NCI-H1048 (cell line): ENCODE measurements at regions not wholly inside any gene's neighbourhood (a gene's known extent, or its start where the extent isn't known, plus 50 kb on each side); places are given as distances from the start of the nearest gene placed in this dataset.
"Not testable (repeated sequence)": the region's sequence is repeated elsewhere in the genome, so short reads cannot be mapped to it uniquely, and the experiment has no call there.

Experiments
- DNase-seq: peaks from one replicate; lab custom pipeline; 2025; lab: John Stamatoyannopoulos, UW

GRCh38 chr4:25981749-25982148 lies 67.7 kb downstream of the SMIM20 start:
- DNase-seq = no peak

- DNase-seq = no peak
Measured at GRCh38 chr4:25982962-25983361, 68.9 kb downstream of the SMIM20 start.

- no peak for DNase-seq
Measured at GRCh38 chr4:25984266-25984665, 70.2 kb downstream of the SMIM20 start.

GRCh38 chr4:25984796-25985195 lies 70.8 kb downstream of the SMIM20 start:
- no peak for DNase-seq

GRCh38 chr4:25986807-25987206 lies 72.8 kb downstream of the SMIM20 start:
- no peak for DNase-seq

- no peak for DNase-seq
Measured at GRCh38 chr4:25991340-25991739, 77.3 kb downstream of the SMIM20 start.

GRCh38 chr4:25993395-25994185 lies 79.6 kb downstream of the SMIM20 start:
- DNase-seq = no peak

GRCh38 chr4:25994577-25994976 lies 80.6 kb downstream of the SMIM20 start:
- DNase-seq = not testable (repeated sequence)

GRCh38 chr4:26000274-26000950 lies 86.4 kb downstream of the SMIM20 start:
- no peak for DNase-seq

GRCh38 chr4:26001413-26001812 lies 87.4 kb downstream of the SMIM20 start:
- DNase-seq = no peak

GRCh38 chr4:26001816-26002215 lies 87.8 kb downstream of the SMIM20 start:
- DNase-seq = no peak

- no peak for DNase-seq
Measured at GRCh38 chr4:26003056-26003455, 89.0 kb downstream of the SMIM20 start.

- DNase-seq = no peak
Measured at GRCh38 chr4:26004290-26004689, 90.3 kb downstream of the SMIM20 start.

GRCh38 chr4:26005764-26006163 lies 91.7 kb downstream of the SMIM20 start:
- no peak for DNase-seq

- no peak for DNase-seq
Measured at GRCh38 chr4:26008737-26009136, 94.7 kb downstream of the SMIM20 start.

- no peak for DNase-seq
Measured at GRCh38 chr4:26009502-26009901, 95.5 kb downstream of the SMIM20 start.

- no peak for DNase-seq
Measured at GRCh38 chr4:26010304-26010703, 96.3 kb downstream of the SMIM20 start.

GRCh38 chr4:26013629-26014028 lies 99.6 kb downstream of the SMIM20 start:
- no peak for DNase-seq

- DNase-seq = no peak
Measured at GRCh38 chr4:26015133-26015651, 101.2 kb downstream of the SMIM20 start.

GRCh38 chr4:26015906-26016305 lies 101.9 kb downstream of the SMIM20 start:
- no peak for DNase-seq

- no peak for DNase-seq
Measured at GRCh38 chr4:26017531-26017930, 103.5 kb downstream of the SMIM20 start.

- DNase-seq = not testable (repeated sequence)
Measured at GRCh38 chr4:26017961-26018700, 104.1 kb downstream of the SMIM20 start.
